ENCODE measurements at regions not wholly inside any gene's neighbourhood (a gene's known extent, or its start where the extent isn't known, plus 50 kb on each side); places are given as distances from the start of the nearest gene placed in this dataset.

DNA sequence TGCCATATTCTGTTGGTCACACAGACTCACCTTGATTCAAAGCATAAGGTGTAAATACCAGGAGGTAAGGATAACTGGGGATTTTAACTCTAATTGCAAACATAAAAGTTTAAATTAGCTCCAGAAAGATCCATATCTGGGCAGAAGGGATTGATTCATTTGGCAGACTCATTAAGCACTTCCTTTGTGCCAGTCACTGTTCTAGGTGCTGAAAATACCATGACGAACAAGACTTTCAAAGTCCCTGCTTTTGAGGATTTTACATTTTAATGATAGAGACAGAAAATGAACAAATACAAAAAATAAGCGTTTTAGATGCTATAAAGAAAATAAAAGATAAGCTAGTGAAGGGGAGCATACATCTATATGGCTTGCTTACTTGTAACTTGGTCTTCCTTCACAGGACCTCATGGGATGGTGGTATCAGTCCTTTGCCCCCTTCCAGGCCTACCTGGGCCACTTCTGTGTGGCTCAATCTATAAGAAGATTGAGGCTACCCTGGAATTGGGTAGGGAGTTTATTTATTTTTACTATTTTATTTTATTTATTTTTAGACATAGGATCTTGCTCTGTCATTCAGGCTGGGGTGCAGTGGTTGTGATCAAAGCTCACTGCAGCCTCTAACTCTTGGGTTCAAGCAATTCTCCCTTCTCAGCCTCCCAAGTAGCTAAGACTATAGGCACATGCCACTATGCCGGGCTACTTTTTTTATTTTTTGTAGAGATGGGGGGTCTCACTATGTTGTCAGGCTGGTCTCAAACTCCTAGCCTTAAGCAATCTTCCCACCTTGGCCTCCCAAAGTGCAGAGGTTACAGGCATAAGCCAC is 212.8 kb downstream of the MYCN start:
- no peak for TF ChIP-seq CTCF (IDR thresholded peaks at IDR 0.05; ENCODE audit: low read depth, low read length)

GRCh38 chr2:16152071-16152927 is 211.9 kb downstream of the MYCN start:
- no peak overlapping the region for H3K4me3 ChIP-seq (ENCODE audit: low read depth, low read length)
- no peak for TF ChIP-seq CTCF (IDR thresholded peaks at IDR 0.05; ENCODE audit: low read depth, low read length)

More for the DNA sequence above, 212.8 kb downstream of the MYCN start:
- H3K4me3 ChIP-seq (ENCODE audit: low read depth, low read length): no peak overlapping the region

- no peak for TF ChIP-seq CTCF (IDR thresholded peaks at IDR 0.05; ENCODE audit: low read depth, low read length)
- H3K4me3 ChIP-seq (ENCODE audit: low read depth, low read length): no peak overlapping the region
Measured at GRCh38 chr2:16151651-16152050, 211.3 kb downstream of the MYCN start.

- no peak overlapping the region for H3K4me3 ChIP-seq (ENCODE audit: low read depth, low read length)
- TF ChIP-seq CTCF (IDR thresholded peaks at IDR 0.05; ENCODE audit: low read depth, low read length): no peak
Measured at GRCh38 chr2:16151281-16151570, 210.9 kb downstream of the MYCN start.

- no peak for TF ChIP-seq CTCF (IDR thresholded peaks at IDR 0.05; ENCODE audit: low read depth, low read length)
- no peak overlapping the region for H3K4me3 ChIP-seq (ENCODE audit: low read depth, low read length)
Measured at GRCh38 chr2:16150456-16151280, 210.3 kb downstream of the MYCN start.

DNA sequence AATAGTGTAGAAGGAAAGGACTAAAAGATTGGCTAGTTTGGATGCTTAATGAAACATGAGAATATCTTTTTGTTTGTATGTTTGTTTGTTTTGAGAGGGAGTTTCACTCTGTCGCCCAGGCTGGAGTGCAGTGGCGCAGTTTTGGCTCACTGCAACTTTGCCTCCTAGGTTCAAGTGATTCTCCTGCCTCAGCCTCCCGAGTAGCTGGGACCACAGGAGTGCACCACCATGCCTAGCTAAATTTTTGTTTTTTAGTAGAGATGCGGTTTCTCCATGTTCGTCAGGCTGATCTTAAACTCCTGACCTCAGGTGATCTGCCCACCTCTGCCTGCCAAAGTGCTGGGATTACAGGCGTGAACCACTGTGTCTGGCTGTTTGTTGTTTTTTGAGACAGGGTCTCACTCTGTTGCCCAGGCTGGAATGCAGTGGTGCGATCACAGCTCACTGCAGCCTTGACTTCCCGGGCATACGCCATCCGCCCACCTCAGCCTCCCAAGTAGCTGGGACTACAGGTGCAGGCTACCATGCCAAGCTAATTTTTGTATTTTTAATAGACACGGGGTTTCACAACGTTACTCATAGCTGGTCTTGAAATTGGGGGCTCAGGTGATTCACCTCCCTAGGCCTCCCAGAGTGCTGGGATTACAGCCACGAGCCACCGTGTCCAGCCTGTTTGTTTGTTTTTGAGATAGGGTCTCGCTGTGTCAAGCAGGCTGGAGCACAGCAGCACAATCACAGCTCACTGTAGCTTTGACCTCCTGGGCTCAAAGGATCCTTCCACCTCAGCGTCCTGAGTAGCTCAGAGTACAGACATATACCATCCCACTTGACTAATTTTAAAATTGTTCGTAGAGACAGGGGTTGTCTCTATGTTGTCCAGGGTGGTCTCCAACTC is 209.2 kb downstream of the MYCN start:
- H3K4me3 ChIP-seq (ENCODE audit: low read depth, low read length): no peak overlapping the region
- TF ChIP-seq CTCF (IDR thresholded peaks at IDR 0.05; ENCODE audit: low read depth, low read length): no peak
